Left ventricle myocardium inferior (tissue), 1 donor: ENCODE measurements at regions not wholly inside any gene's neighbourhood (a gene's known extent, or its start where the extent isn't known, plus 50 kb on each side); places are given as distances from the start of the nearest gene placed in this dataset.

Experiments
- DNase-seq: peaks from one replicate; pipeline ENCODE4 v3.0.0-alpha.2; 2020
- H3K27ac ChIP-seq: fragments of 200-600 bp; replicated peaks from 2 replicates; pipeline ENCODE4 v1.8.0; 2021
- H3K27me3 ChIP-seq: fragments of 200-600 bp; 2 replicates; pipeline ENCODE4 v1.8.0; 2021; ENCODE audit warnings: low read depth
- H3K36me3 ChIP-seq: fragments of 200-600 bp; 2 replicates; pipeline ENCODE4 v1.8.0; 2021
- H3K4me1 ChIP-seq: fragments of 200-600 bp; 2 replicates; pipeline ENCODE4 v1.8.0; 2021
- H3K4me3 ChIP-seq: fragments of 200-600 bp; 2 replicates; pipeline ENCODE4 v1.8.0; 2021; ENCODE audit warnings: mild to moderate bottlenecking, moderate library complexity
- H3K9me3 ChIP-seq: fragments of 200-600 bp; replicated peaks from 2 replicates; pipeline ENCODE4 v1.8.0; 2021
- intact Hi-C: fragments of 100-400 bp; cut with micrococcal nuclease; formaldehyde crosslinking; loops from one replicate; pipeline ENCODE4 v1.11.0; 2022
- TF ChIP-seq, protein P1 (sequence below): fragments of 200-600 bp; IDR thresholded peaks from 2 replicates; pipeline ENCODE4 v1.8.0; 2021; ENCODE audit warnings: antibody characterized with exemption, mild to moderate bottlenecking, borderline replicate concordance
- donor health status: DM: no; HTN: yes; CAD: no; lungs with severe emphysema.

DNA sequence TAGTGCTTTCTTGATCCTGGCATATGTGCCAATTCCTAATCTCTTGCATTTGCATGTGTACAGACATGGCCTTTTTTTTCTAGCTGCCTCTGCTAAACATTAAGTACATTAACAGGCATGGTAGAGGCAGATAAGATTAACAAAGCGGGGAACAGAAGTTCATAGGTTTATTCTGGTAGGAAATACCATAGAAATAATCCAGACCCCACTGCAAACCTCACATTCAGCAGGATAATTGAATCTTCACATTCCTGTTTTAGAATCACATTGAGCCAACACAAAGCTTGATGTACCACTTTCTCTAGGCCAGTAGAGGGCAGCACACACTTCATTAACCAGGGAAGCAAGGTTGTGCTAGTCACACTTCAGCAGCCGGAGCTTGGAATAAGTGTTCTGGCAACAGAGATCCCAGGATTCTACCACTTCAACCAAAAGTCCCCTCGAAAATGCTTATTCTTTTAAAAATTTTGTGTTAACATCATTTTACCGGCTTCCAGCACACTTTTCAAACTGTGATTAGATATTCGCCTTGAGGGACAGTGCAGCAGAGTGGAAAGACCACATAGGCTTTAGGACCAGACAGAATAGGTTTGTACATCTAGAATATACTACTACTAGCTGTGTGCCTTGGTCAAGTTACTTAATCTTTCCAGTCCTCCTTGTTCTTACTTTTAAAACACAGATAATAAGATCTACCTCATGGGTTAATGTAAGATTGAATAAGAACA lies 420.2 kb upstream of the CHST9 start:
- DNase-seq: no peak
- H3K36me3 ChIP-seq: no peaks in the 10 kb centered on the region
- H3K4me1 ChIP-seq: peaks cover 3% of the 10 kb centered on the region
- H3K27me3 ChIP-seq: no peaks in the 10 kb centered on the region
- TF ChIP-seq, protein P1, sequence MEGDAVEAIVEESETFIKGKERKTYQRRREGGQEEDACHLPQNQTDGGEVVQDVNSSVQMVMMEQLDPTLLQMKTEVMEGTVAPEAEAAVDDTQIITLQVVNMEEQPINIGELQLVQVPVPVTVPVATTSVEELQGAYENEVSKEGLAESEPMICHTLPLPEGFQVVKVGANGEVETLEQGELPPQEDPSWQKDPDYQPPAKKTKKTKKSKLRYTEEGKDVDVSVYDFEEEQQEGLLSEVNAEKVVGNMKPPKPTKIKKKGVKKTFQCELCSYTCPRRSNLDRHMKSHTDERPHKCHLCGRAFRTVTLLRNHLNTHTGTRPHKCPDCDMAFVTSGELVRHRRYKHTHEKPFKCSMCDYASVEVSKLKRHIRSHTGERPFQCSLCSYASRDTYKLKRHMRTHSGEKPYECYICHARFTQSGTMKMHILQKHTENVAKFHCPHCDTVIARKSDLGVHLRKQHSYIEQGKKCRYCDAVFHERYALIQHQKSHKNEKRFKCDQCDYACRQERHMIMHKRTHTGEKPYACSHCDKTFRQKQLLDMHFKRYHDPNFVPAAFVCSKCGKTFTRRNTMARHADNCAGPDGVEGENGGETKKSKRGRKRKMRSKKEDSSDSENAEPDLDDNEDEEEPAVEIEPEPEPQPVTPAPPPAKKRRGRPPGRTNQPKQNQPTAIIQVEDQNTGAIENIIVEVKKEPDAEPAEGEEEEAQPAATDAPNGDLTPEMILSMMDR: peak; percentile 86
- H3K27ac ChIP-seq: no peak overlapping the region
- intact Hi-C loops: loop anchor here (5.0 to 10.0 kb wide), 2 partner anchors 147 to 430 kb away; no protein-coding TSS in a partner anchor
- no peak overlapping the region for H3K4me3 ChIP-seq
- H3K9me3 ChIP-seq: peaks cover 6% of the 10 kb centered on the region

DNA sequence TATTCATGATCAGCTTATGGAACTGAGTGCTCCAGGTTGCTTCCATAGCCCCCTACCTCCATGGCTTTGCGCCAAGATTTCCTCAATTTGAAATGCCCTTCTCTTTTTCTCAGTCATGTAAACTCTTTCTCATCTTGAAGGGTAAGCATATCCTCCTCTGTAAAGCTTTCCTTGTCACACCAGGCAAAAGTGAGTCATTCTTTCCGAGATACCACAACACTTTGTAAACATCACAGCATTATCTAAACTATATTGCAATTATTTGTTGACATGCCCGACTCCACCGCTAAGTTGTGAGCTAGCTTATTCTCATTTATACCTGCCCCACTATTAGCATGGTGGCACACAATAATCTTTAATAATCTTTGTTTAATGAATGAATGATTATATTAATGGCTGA lies 419.5 kb upstream of the CHST9 start:
- intact Hi-C loops: loop anchor here (10.0 kb wide), 1 partner anchor 430 kb away; no protein-coding TSS in a partner anchor
- H3K27me3 ChIP-seq: no peaks in the 10 kb centered on the region
- DNase-seq: no peak
- H3K9me3 ChIP-seq: peaks cover 6% of the 10 kb centered on the region
- H3K4me1 ChIP-seq: peaks cover 3% of the 10 kb centered on the region
- no peaks in the 10 kb centered on the region for H3K36me3 ChIP-seq
- no peak overlapping the region for H3K27ac ChIP-seq
- H3K4me3 ChIP-seq: no peak overlapping the region
- TF ChIP-seq, protein P1: no peak

DNA sequence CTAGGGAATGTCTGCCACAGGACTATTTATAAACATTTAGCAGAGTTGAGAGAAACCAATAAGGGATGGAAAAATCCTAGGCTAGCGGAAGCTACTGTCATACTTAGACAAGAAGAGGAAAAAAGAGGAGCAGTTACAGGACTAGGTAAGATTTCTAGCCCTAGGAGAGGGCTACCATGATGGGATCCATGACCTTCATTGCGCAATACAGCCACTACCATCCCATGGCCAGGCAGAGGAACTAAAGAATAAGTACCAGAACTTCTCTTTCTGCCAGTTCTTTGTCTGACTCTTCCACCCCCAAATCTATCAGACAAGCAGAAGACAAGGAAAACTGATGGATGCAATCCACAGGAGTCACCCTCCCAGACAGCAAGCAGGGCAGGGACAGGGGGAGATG lies 417.0 kb upstream of the CHST9 start:
- Histone ChIP-seq H3K27ac (no peak overlapping the region), H3K27me3 (no peaks in the 10 kb centered on the region), H3K36me3 (no peaks in the 10 kb centered on the region), H3K4me3 (no peak overlapping the region), H3K4me1 (peaks cover 3% of the 10 kb centered on the region), H3K9me3 (peaks cover 6% of the 10 kb centered on the region)
- intact Hi-C loops: loop anchor here (10.0 kb wide), 1 partner anchor 427 kb away; no protein-coding TSS in a partner anchor
- no peak for DNase-seq
- TF ChIP-seq, protein P1: no peak

DNA sequence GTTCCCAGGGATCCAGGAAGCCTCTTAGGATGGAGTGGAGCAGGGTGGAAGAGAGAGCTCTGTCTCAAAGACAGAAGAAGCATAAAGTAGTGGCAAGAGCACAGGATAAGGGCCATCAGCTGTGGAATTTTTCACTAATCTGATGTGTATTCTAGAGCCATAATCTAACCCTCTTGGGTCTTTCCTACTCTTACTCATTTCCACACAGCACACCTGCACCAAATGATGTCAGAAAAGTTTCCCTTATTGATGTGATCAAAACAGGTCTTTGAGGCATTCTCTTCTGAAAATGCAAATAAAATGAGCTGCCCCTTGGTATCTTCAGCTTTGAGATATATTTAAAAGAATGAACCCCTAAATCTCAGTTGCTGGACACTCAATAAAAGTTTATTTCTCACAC lies 415.1 kb upstream of the CHST9 start:
- intact Hi-C loops: loop anchor here (10.0 kb wide), 1 partner anchor 425 kb away; no protein-coding TSS in a partner anchor
- no peak for DNase-seq
- Histone ChIP-seq H3K4me3 (no peak overlapping the region), H3K36me3 (no peaks in the 10 kb centered on the region), H3K4me1 (peaks cover 7% of the 10 kb centered on the region), H3K27me3 (no peaks in the 10 kb centered on the region), H3K9me3 (peaks cover 6% of the 10 kb centered on the region), H3K27ac (no peak overlapping the region)
- TF ChIP-seq, protein P1: no peak

DNA sequence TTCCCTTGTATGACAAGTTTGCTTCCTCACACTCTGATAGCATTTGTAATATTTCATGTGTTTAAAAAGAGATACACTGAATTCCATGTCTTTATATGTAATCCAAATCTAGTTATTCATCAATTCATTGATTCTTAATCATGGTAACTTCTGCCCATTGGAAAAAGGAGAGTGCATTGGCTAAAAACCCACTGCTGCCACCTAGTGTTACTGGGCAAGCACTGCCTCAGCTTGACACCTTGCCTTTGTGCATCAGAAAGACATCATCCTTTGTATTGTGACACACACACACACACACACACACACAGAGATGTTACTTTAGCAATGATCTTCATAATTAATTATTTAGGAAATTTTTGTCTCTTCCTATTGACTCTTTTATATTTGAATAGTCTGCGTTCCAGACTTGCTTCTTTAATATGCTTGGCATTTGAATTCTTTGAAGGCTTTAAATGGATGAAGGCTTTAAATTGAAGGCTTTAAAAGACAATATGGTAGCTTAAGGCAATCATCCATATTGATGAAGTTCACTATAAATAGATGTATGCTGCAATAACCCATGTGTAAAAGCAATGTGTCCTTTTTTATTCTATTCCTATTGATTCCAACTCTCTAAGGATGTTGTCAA lies 414.2 kb upstream of the CHST9 start:
- Histone ChIP-seq H3K27me3 (no peaks in the 10 kb centered on the region), H3K4me1 (peaks cover 5% of the 10 kb centered on the region), H3K27ac (no peak overlapping the region), H3K36me3 (no peaks in the 10 kb centered on the region), H3K9me3 (peaks cover 6% of the 10 kb centered on the region), H3K4me3 (no peak overlapping the region)
- intact Hi-C loops: loop anchor here (5.0 kb wide), 1 partner anchor 232 kb away; no protein-coding TSS in a partner anchor
- TF ChIP-seq, protein P1: peak; percentile 90
- DNase-seq: no peak
